H9 (cell line): ENCODE measurements at regions not wholly inside any gene's neighbourhood (a gene's known extent, or its start where the extent isn't known, plus 50 kb on each side); places are given as distances from the start of the nearest gene placed in this dataset.

Experiments used
- DNase-seq: peaks from one replicate; pipeline ENCODE4 v3.0.0-alpha.2; 2017
- H2AFZ ChIP-seq: one replicate; pipeline ENCODE4 v1.6.1; 2013; ENCODE audit warnings: mild to moderate bottlenecking, low read length, control low read depth, moderate library complexity
- H2AK5ac ChIP-seq: 2 replicates; pipeline ENCODE4 v1.6.1; 2013; ENCODE audit warnings: low read length, control low read depth, mixed read lengths; ENCODE audit not compliant: insufficient read length
- H2BK120ac ChIP-seq: one replicate; pipeline ENCODE4 v1.6.1; 2013; ENCODE audit warnings: low read depth, mild to moderate bottlenecking, low read length, control low read depth, inconsistent platforms; ENCODE audit not compliant: poor library complexity, severe bottlenecking
- H2BK12ac ChIP-seq: 2 replicates; pipeline ENCODE4 v1.6.1; 2013; ENCODE audit warnings: low read length, control low read depth, mixed read lengths, low read depth; ENCODE audit not compliant: insufficient read length
- H2BK15ac ChIP-seq: 2 replicates; pipeline ENCODE4 v1.6.1; 2013; ENCODE audit warnings: low read depth, low read length, control low read depth
- H2BK20ac ChIP-seq: one replicate; pipeline ENCODE4 v1.6.1; 2013; ENCODE audit warnings: low read depth, mild to moderate bottlenecking, low read length, control low read depth, inconsistent platforms; ENCODE audit not compliant: poor library complexity, severe bottlenecking
- H2BK5ac ChIP-seq: 2 replicates; pipeline ENCODE4 v1.6.1; 2013; ENCODE audit warnings: low read length, control low read depth, mixed read lengths; ENCODE audit not compliant: insufficient read length
- H3K14ac ChIP-seq: 2 replicates; pipeline ENCODE4 v1.6.1; 2013; ENCODE audit warnings: low read length, control low read depth; ENCODE audit not compliant: insufficient read depth
- H3K18ac ChIP-seq: 2 replicates; pipeline ENCODE4 v1.6.1; 2013; ENCODE audit warnings: low read depth, mild to moderate bottlenecking, mixed read lengths, low read length, control low read depth; ENCODE audit not compliant: insufficient read length
- H3K23ac ChIP-seq: 2 replicates; pipeline ENCODE4 v1.6.1; 2013; ENCODE audit warnings: low read length, control low read depth, mixed read lengths, low read depth; ENCODE audit not compliant: insufficient read length
- H3K23me2 ChIP-seq: 2 replicates; pipeline ENCODE4 v1.6.1; 2013; ENCODE audit warnings: low read depth, mild to moderate bottlenecking, mixed read lengths, low read length, control low read depth; ENCODE audit not compliant: insufficient read length, poor library complexity, severe bottlenecking
- H3K27ac ChIP-seq: 2 replicates; pipeline ENCODE4 v1.5.1; 2013; ENCODE audit warnings: low read length, control low read depth, mixed read lengths, low read depth; ENCODE audit not compliant: insufficient read length
- H3K27me3 ChIP-seq: 2 replicates; pipeline ENCODE4 v1.6.1; 2013; ENCODE audit warnings: low read length, control low read depth, inconsistent platforms; ENCODE audit not compliant: insufficient read depth
- H3K4ac ChIP-seq: 2 replicates; pipeline ENCODE4 v1.6.1; 2013; ENCODE audit warnings: low read depth, mild to moderate bottlenecking, control low read depth, inconsistent platforms, low read length, moderate library complexity
- H3K4me1 ChIP-seq: 2 replicates; pipeline ENCODE4 v1.6.1; 2013; ENCODE audit warnings: low read length, control low read depth, inconsistent platforms; ENCODE audit not compliant: insufficient read depth
- H3K4me2 ChIP-seq: 2 replicates; pipeline ENCODE4 v1.6.1; 2013; ENCODE audit warnings: low read length, control low read depth, mixed read lengths; ENCODE audit not compliant: insufficient read length, insufficient read depth
- H3K56ac ChIP-seq: 2 replicates; pipeline ENCODE4 v1.6.1; 2013; ENCODE audit warnings: low read depth, mild to moderate bottlenecking, mixed read lengths, low read length, control low read depth; ENCODE audit not compliant: insufficient read length
- H3K79me1 ChIP-seq: 2 replicates; pipeline ENCODE4 v1.6.1; 2013; ENCODE audit warnings: low read depth, mild to moderate bottlenecking, moderate library complexity, low read length, control low read depth, inconsistent platforms; ENCODE audit not compliant: insufficient read depth, poor library complexity, severe bottlenecking
- H3K79me2 ChIP-seq: 2 replicates; pipeline ENCODE4 v1.6.1; 2013; ENCODE audit warnings: low read length, control low read depth, inconsistent platforms; ENCODE audit not compliant: insufficient read depth
- H3K9ac ChIP-seq: 2 replicates; pipeline ENCODE4 v1.6.1; 2013; ENCODE audit warnings: low read length, control low read depth, mixed read lengths; ENCODE audit not compliant: insufficient read length; ENCODE audit errors: extremely low read depth
- H3K9me3 ChIP-seq: one replicate; pipeline ENCODE4 v1.6.1; 2013; ENCODE audit warnings: low read depth, low read length, inconsistent platforms; ENCODE audit not compliant: control insufficient read depth
- H3T11ph ChIP-seq: one replicate; pipeline ENCODE4 v1.6.1; 2013; ENCODE audit warnings: mild to moderate bottlenecking, low read length, control low read depth, inconsistent platforms
- H4K20me1 ChIP-seq: one replicate; pipeline ENCODE4 v1.6.1; 2013; ENCODE audit not compliant: control insufficient read depth, insufficient read length, insufficient read depth
- H4K5ac ChIP-seq: 2 replicates; pipeline ENCODE4 v1.6.1; 2013; ENCODE audit warnings: low read depth, mild to moderate bottlenecking, mixed read lengths, low read length, control low read depth; ENCODE audit not compliant: insufficient read length
- H4K8ac ChIP-seq: replicated peaks from 2 replicates; pipeline ENCODE4 v1.6.1; 2013; ENCODE audit warnings: low read length, control low read depth, mixed read lengths, low read depth; ENCODE audit not compliant: insufficient read length
- H4K91ac ChIP-seq: 2 replicates; pipeline ENCODE4 v1.6.1; 2013; ENCODE audit warnings: low read depth, mild to moderate bottlenecking, moderate library complexity, mixed read lengths, low read length, control low read depth; ENCODE audit not compliant: insufficient read length
- H3K27ac Mint-ChIP-seq, 3 experiments: 2 replicates in 2 of 3; 3 replicates in 1 of 3; pipeline ENCODE4 v1.8.0; 2020 to 2021; ENCODE audit warnings: mixed read lengths in 3 of 3, mild to moderate bottlenecking in 1 of 3, moderate library complexity in 1 of 3
- H3K27me3 Mint-ChIP-seq: 2 replicates; pipeline ENCODE4 v1.8.0; 2021; ENCODE audit warnings: low read depth, mild to moderate bottlenecking, moderate library complexity, mixed read lengths
- H3K36me3 Mint-ChIP-seq, 3 experiments: 2 replicates in 2 of 3; 3 replicates in 1 of 3; pipeline ENCODE4 v1.8.0; 2020 to 2021; ENCODE audit warnings: low read depth in 3 of 3, mixed read lengths in 3 of 3; ENCODE audit not compliant: insufficient read depth in 1 of 3
- H3K4me1 Mint-ChIP-seq, 2 experiments: 2 replicates each; pipeline ENCODE4 v1.8.0; 2020; ENCODE audit warnings: mixed read lengths in 2 of 2
- H3K4me3 Mint-ChIP-seq, 2 experiments: 2 replicates in 1 of 2; 3 replicates in 1 of 2; pipeline ENCODE4 v1.8.0; 2020 to 2021; ENCODE audit warnings: mild to moderate bottlenecking in 2 of 2, mixed read lengths in 2 of 2, moderate library complexity in 1 of 2
- H3K9me3 Mint-ChIP-seq, 2 experiments: 2 replicates in 1 of 2; 3 replicates in 1 of 2; pipeline ENCODE4 v1.8.0; 2020; ENCODE audit warnings: mild to moderate bottlenecking in 2 of 2, mixed read lengths in 2 of 2, moderate library complexity in 1 of 2
- CTCF ChIP-seq: fragments of 200-600 bp; sonication (generic); conservative IDR thresholded peaks from 3 replicates; pipeline ENCODE4 v1.8.0; 2021; ENCODE audit warnings: antibody characterized with exemption, mild to moderate bottlenecking
- WGBS: extraction: QIAGEN DNeasy Blood & Tissue Kit; methylation state at CpG from one replicate; pipeline ENCODE4 v1.1.7; 2013; ENCODE audit warnings: missing lambda C conversion rate, low lambda C conversion rate, mixed read lengths; ENCODE audit not compliant: insufficient read length; ENCODE audit errors: extremely low coverage; 5-methylcytosine and 5-hydroxymethylcytosine counted together

GRCh38 chr12:60185060-60185459, 589.2 kb downstream of the SLC16A7 start:
- DNase-seq, result no peak
- Histone ChIP-seq H2BK15ac (no peak overlapping the region), H3K9me3 (no peaks in the 10 kb centered on the region), H3K4me1 (no peaks in the 10 kb centered on the region), H3K23me2 (no peaks in the 10 kb centered on the region), H3K27me3 (no peaks in the 10 kb centered on the region), H4K20me1 (no peaks in the 10 kb centered on the region), H2AFZ (no peak overlapping the region), H3K23ac (no peak overlapping the region), H2BK5ac (no peak overlapping the region), H3K79me2 (no peaks in the 10 kb centered on the region), H3K18ac (no peak overlapping the region), H4K5ac (no peak overlapping the region), H3K9ac (no peak overlapping the region), H3K79me1 (no peaks in the 10 kb centered on the region), H3K56ac (no peak overlapping the region), H3K27ac (no peak overlapping the region), H2BK12ac (no peak overlapping the region), H3K4me2 (no peak overlapping the region), H2BK120ac (no peak overlapping the region), H4K91ac (no peak overlapping the region), H2BK20ac (no peak overlapping the region), H2AK5ac (no peak overlapping the region), H3T11ph (no peak overlapping the region), H3K14ac (no peak overlapping the region), H3K4ac (no peak overlapping the region), H4K8ac (no peak overlapping the region)
- Mint-ChIP-seq H3K27me3 (no peaks in the 10 kb centered on the region), H3K9me3 (peaks cover 0 to 8% of the 10 kb centered on the region in 2 experiments; a peak in 2 of 5 replicates), H3K27ac (no peak overlapping the region), H3K4me3 (no peak overlapping the region), H3K36me3 (no peaks in the 10 kb centered on the region; a peak in 1 of 7 replicates), H3K4me1 (no peaks in the 10 kb centered on the region)
- WGBS, result no CpG with 5 or more reads among the region's 4 CpGs
- no peak for TF ChIP-seq CTCF
